ENCODE measurements at regions not wholly inside any gene's neighbourhood (a gene's known extent, or its start where the extent isn't known, plus 50 kb on each side); places are given as distances from the start of the nearest gene placed in this dataset.

DNA sequence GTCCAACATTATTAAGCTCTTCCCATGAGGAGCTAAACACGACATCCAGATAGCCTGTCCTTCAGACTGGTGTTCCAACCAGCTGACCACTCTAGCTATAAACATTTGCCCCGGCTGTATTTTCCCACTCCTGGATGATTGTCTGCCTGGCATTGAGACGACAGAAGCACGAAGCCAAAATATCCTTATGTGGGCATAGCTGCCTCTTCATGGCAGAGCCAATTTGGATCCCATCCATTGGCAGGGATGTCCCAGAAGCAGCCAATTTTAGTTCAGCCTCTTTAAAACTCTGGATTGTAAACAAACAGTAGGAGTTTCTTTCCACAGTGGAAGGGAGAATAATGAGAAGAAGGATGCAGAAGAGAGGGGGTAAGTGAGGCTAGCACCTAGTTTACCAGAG, 507.6 kb downstream of the CETN3 start:
- Histone ChIP-seq H3K36me3 (ENCODE audit: control insufficient read depth in 2 of 4, insufficient read depth in 4 of 4, low read length in 3 of 4) (no peaks in the 10 kb centered on the region), H4K20me1 (replicated peaks in 1 of 2; ENCODE audit: control insufficient read depth in 1 of 2, insufficient read depth in 2 of 2, low read length in 2 of 2) (no peaks in the 10 kb centered on the region), H3K79me2 (ENCODE audit: control insufficient read depth in 1 of 2, insufficient read depth in 2 of 2, low read length in 2 of 2) (no peaks in the 10 kb centered on the region), H3K4me1 (replicated peaks in 1 of 4; ENCODE audit: control insufficient read depth in 3 of 4, insufficient read depth in 4 of 4, low read length in 3 of 4) (no peaks in the 10 kb centered on the region), H3K23me2 (ENCODE audit: low read depth, low read length) (no peaks in the 10 kb centered on the region), H3K79me1 (ENCODE audit: low read depth, low read length) (no peaks in the 10 kb centered on the region), H3K27ac (ENCODE audit: low read depth, low read length) (no peak overlapping the region), H4K91ac (replicated peaks; ENCODE audit: insufficient read length, low read length) (no peak overlapping the region), H4K8ac (ENCODE audit: extremely low read depth, insufficient read depth, low read length) (no peak overlapping the region), H3K18ac (ENCODE audit: extremely low read depth, low read length) (no peak overlapping the region), H2AFZ (ENCODE audit: low read length) (no peak overlapping the region), H3K4me2 (ENCODE audit: insufficient read depth in 1 of 2, low read depth in 2 of 2, low read length in 2 of 2) (no peak overlapping the region), H2BK12ac (ENCODE audit: low read depth, low read length) (no peak overlapping the region), H2AK5ac (ENCODE audit: low read depth, low read length) (no peak overlapping the region), H3K4me3 (ENCODE audit: extremely low read depth in 1 of 4, insufficient read depth in 2 of 4, low read depth in 3 of 4, low read length in 4 of 4) (no peak overlapping the region), H2BK5ac (ENCODE audit: low read depth, low read length) (no peak overlapping the region), H2BK15ac (ENCODE audit: low read length) (no peak overlapping the region), H3K9me3 (ENCODE audit: insufficient read depth in 2 of 2, low read depth in 1 of 2, low read length in 1 of 2) (no peaks in the 10 kb centered on the region), H3K27me3 (replicated peaks in 1 of 4; ENCODE audit: control insufficient read depth in 3 of 4, extremely low read depth in 1 of 4, insufficient read depth in 3 of 4, low read length in 3 of 4) (no peaks in the 10 kb centered on the region), H3K56ac (replicated peaks; ENCODE audit: insufficient read length, low read depth, low read length) (no peak overlapping the region), H2BK20ac (ENCODE audit: low read length) (no peak overlapping the region), H3K4ac (replicated peaks; ENCODE audit: insufficient read length, low read depth, low read length) (no peak overlapping the region), H3K14ac (ENCODE audit: insufficient read length) (no peak overlapping the region), H2BK120ac (replicated peaks; ENCODE audit: low read depth, low read length) (no peak overlapping the region), H4K5ac (ENCODE audit: insufficient read length, low read depth, low read length) (no peak overlapping the region), H3K9ac (replicated peaks in 1 of 4; ENCODE audit: extremely low read depth in 1 of 4, low read depth in 3 of 4, low read length in 3 of 4) (no peak overlapping the region), H3K23ac (ENCODE audit: insufficient read length) (no peak overlapping the region)
- DNase-seq (ENCODE audit: low read depth in 1 of 2, low spot score in 2 of 2) (no peak), FAIRE-seq (no peak)
- CTCF ChIA-PET (ENCODE audit: partially characterized antibody) = interaction anchor here (0.8 to 1.2 kb wide), 2 partner anchors 9 to 1173 kb away, joined by 3 read pairs; no protein-coding TSS in a partner anchor
- WGBS, 2 experiments (ENCODE audit: extremely low coverage in 1 of 2, insufficient coverage in 1 of 2, insufficient read length in 1 of 2, insufficient replicate concordance in 2 of 2, low coverage in 1 of 2, low lambda C conversion rate in 2 of 2, missing lambda C conversion rate in 1 of 2) = 91% methylated on average over 4 of the region's 4 CpGs; no CpG with 5 or more reads in 1 of the 2 experiments
- POLR2A ChIA-PET (ENCODE audit: partially characterized antibody) = no interaction called here
- TF ChIP-seq TEAD4 (IDR thresholded peaks at IDR 0.05; ENCODE audit: low read depth, low read length) (no peak), BRCA1 (IDR thresholded peaks at IDR 0.05; ENCODE audit: low read depth, low read length) (no peak), RFX5 (IDR thresholded peaks at IDR 0.05; ENCODE audit: borderline replicate concordance, low read depth, low read length) (no peak), HDAC6 (IDR thresholded peaks at IDR 0.05; ENCODE audit: low read depth, low read length) (no peak)
- TF ChIP-seq, protein P1, sequence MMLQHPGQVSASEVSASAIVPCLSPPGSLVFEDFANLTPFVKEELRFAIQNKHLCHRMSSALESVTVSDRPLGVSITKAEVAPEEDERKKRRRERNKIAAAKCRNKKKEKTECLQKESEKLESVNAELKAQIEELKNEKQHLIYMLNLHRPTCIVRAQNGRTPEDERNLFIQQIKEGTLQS (IDR thresholded peaks at IDR 0.05; ENCODE audit: insufficient read depth, low read depth, low read length) = no peak
